ENCODE measurements at regions not wholly inside any gene's neighbourhood (a gene's known extent, or its start where the extent isn't known, plus 50 kb on each side); places are given as distances from the start of the nearest gene placed in this dataset.
"Not testable (repeated sequence)": the region's sequence is repeated elsewhere in the genome, so short reads cannot be mapped to it uniquely, and the experiment has no call there.

GRCh38 chr18:45320724-45321123, 294.6 kb upstream of the SLC14A2 start:
- DNase-seq: no peak

- DNase-seq: no peak
These were observed 293.8 kb upstream of the SLC14A2 start for GRCh38 chr18:45321520-45321919.

- no peak for DNase-seq
These were observed 292.9 kb upstream of the SLC14A2 start for GRCh38 chr18:45322343-45322742.

GRCh38 chr18:45324101-45324494, 291.2 kb upstream of the SLC14A2 start:
- no peak for DNase-seq

GRCh38 chr18:45324495-45325113, 290.7 kb upstream of the SLC14A2 start:
- DNase-seq: peak; percentile 30

GRCh38 chr18:45325778-45326177, 289.5 kb upstream of the SLC14A2 start:
- DNase-seq: no peak

GRCh38 chr18:45326505-45326904, 288.8 kb upstream of the SLC14A2 start:
- no peak for DNase-seq

GRCh38 chr18:45328296-45328695, 287.0 kb upstream of the SLC14A2 start:
- no peak for DNase-seq

- peak; percentile 50 for DNase-seq
These were observed 286.5 kb upstream of the SLC14A2 start for GRCh38 chr18:45328811-45329210.

- DNase-seq: no peak
These were observed 286.0 kb upstream of the SLC14A2 start for GRCh38 chr18:45329316-45329715.

- peak; percentile 33 for DNase-seq
These were observed 285.1 kb upstream of the SLC14A2 start for GRCh38 chr18:45330170-45330594.

GRCh38 chr18:45332871-45333270, 282.4 kb upstream of the SLC14A2 start:
- no peak for DNase-seq

GRCh38 chr18:45334191-45334590, 281.1 kb upstream of the SLC14A2 start:
- DNase-seq: no peak

GRCh38 chr18:45335282-45336043, 279.8 kb upstream of the SLC14A2 start:
- no peak for DNase-seq

GRCh38 chr18:45336448-45336847, 278.8 kb upstream of the SLC14A2 start:
- DNase-seq: no peak

GRCh38 chr18:45337477-45337876, 277.8 kb upstream of the SLC14A2 start:
- DNase-seq: no peak

GRCh38 chr18:45339810-45340550, 275.3 kb upstream of the SLC14A2 start:
- DNase-seq: no peak

- peak; percentile 7 for DNase-seq
These were observed 274.4 kb upstream of the SLC14A2 start for GRCh38 chr18:45340884-45341283.

- no peak for DNase-seq
These were observed 273.8 kb upstream of the SLC14A2 start for GRCh38 chr18:45341454-45341853.

- DNase-seq: no peak
These were observed 273.1 kb upstream of the SLC14A2 start for GRCh38 chr18:45342166-45342565.

- no peak for DNase-seq
These were observed 272.6 kb upstream of the SLC14A2 start for GRCh38 chr18:45342653-45343052.

GRCh38 chr18:45343365-45343764, 271.9 kb upstream of the SLC14A2 start:
- no peak for DNase-seq

GRCh38 chr18:45344680-45345079, 270.6 kb upstream of the SLC14A2 start:
- not testable (repeated sequence) for DNase-seq

- no peak for DNase-seq
These were observed 266.3 kb upstream of the SLC14A2 start for GRCh38 chr18:45349019-45349418.

All from fibroblast of skin of back (primary cell).